22Rv1 (cell line): ENCODE measurements at regions not wholly inside any gene's neighbourhood (a gene's known extent, or its start where the extent isn't known, plus 50 kb on each side); places are given as distances from the start of the nearest gene placed in this dataset.
"Not testable (repeated sequence)": the region's sequence is repeated elsewhere in the genome, so short reads cannot be mapped to it uniquely, and the experiment has no call there.

Source experiments
- H3K27ac ChIP-seq: fragments of 450-650 bp; 2 replicates; pipeline ENCODE4 v1.5.1; 2017

GRCh38 chrX:222800-223513 lies 58.2 kb upstream of the PLCXD1 start:
- not testable (repeated sequence) for H3K27ac ChIP-seq

- not testable (repeated sequence) for H3K27ac ChIP-seq
Observed at GRCh38 chrX:223514-223854, 57.7 kb upstream of the PLCXD1 start.

GRCh38 chrX:226474-227164 lies 54.6 kb upstream of the PLCXD1 start:
- H3K27ac ChIP-seq: peak overlapping the region; percentile 54

- not testable (repeated sequence) for H3K27ac ChIP-seq
Observed at GRCh38 chrX:227396-227795, 53.8 kb upstream of the PLCXD1 start.
